Neural progenitor cell (in vitro differentiated cells): ENCODE measurements at regions not wholly inside any gene's neighbourhood (a gene's known extent, or its start where the extent isn't known, plus 50 kb on each side); places are given as distances from the start of the nearest gene placed in this dataset.

Experiments used
- DNase-seq: peaks from one replicate; pipeline ENCODE4 v3.0.0-alpha.2; 2016; ENCODE audit warnings: low spot score
- H2AFZ ChIP-seq: fragments of 200-600 bp; sonication (generic); replicated peaks from 2 replicates; pipeline ENCODE4 v1.6.1; 2016; ENCODE audit warnings: antibody characterized with exemption
- H3F3A ChIP-seq: fragments of 200-600 bp; sonication (generic); 2 replicates; pipeline ENCODE4 v1.6.1; 2016; ENCODE audit warnings: antibody characterized with exemption, low read depth
- H3K27ac ChIP-seq: fragments of 200-600 bp; sonication (generic); 2 replicates; pipeline ENCODE4 v1.5.1; 2016; ENCODE audit warnings: mild to moderate bottlenecking
- H3K27me3 ChIP-seq: fragments of 200-600 bp; sonication (generic); 2 replicates; pipeline ENCODE4 v1.6.1; 2016; ENCODE audit warnings: mild to moderate bottlenecking, moderate library complexity
- H3K36me3 ChIP-seq: fragments of 200-600 bp; sonication (generic); 2 replicates; pipeline ENCODE4 v1.5.1; 2016
- H3K4me1 ChIP-seq: fragments of 200-600 bp; sonication (generic); 2 replicates; pipeline ENCODE4 v1.6.1; 2016; ENCODE audit warnings: mixed run types
- H3K4me2 ChIP-seq: fragments of 200-600 bp; sonication (generic); 2 replicates; pipeline ENCODE4 v1.6.1; 2016
- H3K4me3 ChIP-seq: fragments of 200-600 bp; sonication (generic); 2 replicates; pipeline ENCODE4 v1.5.1; 2016
- H3K79me2 ChIP-seq: fragments of 200-600 bp; sonication (generic); 2 replicates; pipeline ENCODE4 v1.6.1; 2016; ENCODE audit warnings: low read depth
- H3K9ac ChIP-seq: fragments of 200-600 bp; sonication (generic); 2 replicates; pipeline ENCODE4 v1.6.1; 2016
- H3K9me3 ChIP-seq: fragments of 200-600 bp; sonication (generic); 2 replicates; pipeline ENCODE4 v1.5.1; 2016; ENCODE audit warnings: low read depth
- H4K20me1 ChIP-seq: fragments of 200-600 bp; sonication (generic); 2 replicates; pipeline ENCODE4 v1.6.1; 2016; ENCODE audit warnings: low read depth
- H3K27ac Mint-ChIP-seq: 3 replicates; pipeline ENCODE4 v1.8.0; 2021; ENCODE audit warnings: mixed read lengths
- H3K27me3 Mint-ChIP-seq: 2 replicates; pipeline ENCODE4 v1.8.0; 2022; ENCODE audit warnings: low read depth, mild to moderate bottlenecking, inconsistent platforms, moderate library complexity, mixed read lengths; ENCODE audit not compliant: insufficient read depth
- H3K36me3 Mint-ChIP-seq: 3 replicates; pipeline ENCODE4 v1.8.0; 2021; ENCODE audit warnings: mixed read lengths
- H3K4me1 Mint-ChIP-seq: 3 replicates; pipeline ENCODE4 v1.8.0; 2021; ENCODE audit warnings: mixed read lengths
- H3K4me3 Mint-ChIP-seq: 3 replicates; pipeline ENCODE4 v1.8.0; 2021; ENCODE audit warnings: mild to moderate bottlenecking, moderate library complexity, mixed read lengths
- H3K9me3 Mint-ChIP-seq: 3 replicates; pipeline ENCODE4 v1.8.0; 2020; ENCODE audit warnings: mixed read lengths
- EZH2 ChIP-seq: fragments of 200-600 bp; sonication (generic); IDR thresholded peaks from 2 replicates; pipeline ENCODE4 v1.6.1; 2017; ENCODE audit warnings: antibody characterized with exemption, mild to moderate bottlenecking, moderate library complexity
- EZH2phosphoT487 ChIP-seq: fragments of 200-600 bp; sonication (generic); IDR thresholded peaks from 2 replicates; pipeline ENCODE4 v1.6.1; 2017; ENCODE audit warnings: antibody characterized with exemption
- TF ChIP-seq, protein P1 (sequence below): fragments of 200-600 bp; sonication (generic); IDR thresholded peaks from 2 replicates; pipeline ENCODE4 v1.5.1; 2017; ENCODE audit warnings: antibody characterized with exemption, mild to moderate bottlenecking

DNA sequence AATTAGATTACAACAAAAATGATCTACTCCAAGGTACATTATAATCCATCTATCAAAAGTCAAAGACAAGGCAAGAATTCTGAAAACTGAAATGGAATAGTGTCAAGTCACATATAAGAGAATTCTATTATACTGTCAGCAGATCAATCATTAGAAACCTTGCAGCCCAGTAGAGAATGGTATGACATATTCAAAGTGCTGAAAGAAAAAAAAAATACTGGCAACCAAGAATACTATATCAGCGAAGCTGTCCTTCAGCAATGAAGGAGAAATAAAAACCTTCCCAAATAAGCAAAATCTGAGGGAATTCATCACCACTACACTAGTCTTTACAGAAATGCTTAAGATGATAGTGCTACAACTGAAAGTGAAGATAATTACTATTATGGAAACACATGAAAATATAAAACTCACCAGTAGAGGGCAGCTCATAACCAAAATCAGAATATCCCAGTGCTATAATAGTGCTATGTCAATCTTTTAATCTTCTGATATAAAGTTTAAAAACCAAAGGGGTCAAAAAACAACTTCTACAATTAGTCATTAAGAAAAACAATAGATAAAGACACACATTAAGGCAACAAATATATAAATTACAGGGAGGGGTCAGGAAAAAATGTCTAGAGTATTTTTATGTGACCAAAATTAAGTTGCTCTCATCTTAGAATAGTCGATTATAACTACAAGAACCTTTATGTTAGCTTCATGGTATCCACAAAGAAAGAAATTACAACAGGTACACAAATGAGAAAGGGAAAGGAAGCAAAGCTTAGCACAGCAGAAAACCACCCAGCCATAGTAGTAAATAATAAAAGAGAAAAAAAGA lies 190.7 kb upstream of the CNTN6 start:
- Mint-ChIP-seq H3K4me3 (no peak overlapping the region), H3K9me3 (peaks cover 20% of the 10 kb centered on the region), H3K4me1 (no peaks in the 10 kb centered on the region), H3K27me3 (no peaks in the 10 kb centered on the region), H3K36me3 (no peaks in the 10 kb centered on the region), H3K27ac (no peak overlapping the region)
- DNase-seq: no peak
- Histone ChIP-seq H3K36me3 (no peaks in the 10 kb centered on the region), H3K9me3 (peaks cover 4% of the 10 kb centered on the region), H3K79me2 (no peaks in the 10 kb centered on the region), H4K20me1 (no peaks in the 10 kb centered on the region), H3F3A (no peaks in the 10 kb centered on the region), H3K27me3 (no peaks in the 10 kb centered on the region), H3K4me2 (no peak overlapping the region), H2AFZ (no peak overlapping the region), H3K27ac (no peak overlapping the region), H3K4me3 (no peak overlapping the region), H3K4me1 (no peaks in the 10 kb centered on the region), H3K9ac (no peak overlapping the region)
- TF ChIP-seq EZH2 (no peak), EZH2phosphoT487 (no peak)
- TF ChIP-seq, protein P1, sequence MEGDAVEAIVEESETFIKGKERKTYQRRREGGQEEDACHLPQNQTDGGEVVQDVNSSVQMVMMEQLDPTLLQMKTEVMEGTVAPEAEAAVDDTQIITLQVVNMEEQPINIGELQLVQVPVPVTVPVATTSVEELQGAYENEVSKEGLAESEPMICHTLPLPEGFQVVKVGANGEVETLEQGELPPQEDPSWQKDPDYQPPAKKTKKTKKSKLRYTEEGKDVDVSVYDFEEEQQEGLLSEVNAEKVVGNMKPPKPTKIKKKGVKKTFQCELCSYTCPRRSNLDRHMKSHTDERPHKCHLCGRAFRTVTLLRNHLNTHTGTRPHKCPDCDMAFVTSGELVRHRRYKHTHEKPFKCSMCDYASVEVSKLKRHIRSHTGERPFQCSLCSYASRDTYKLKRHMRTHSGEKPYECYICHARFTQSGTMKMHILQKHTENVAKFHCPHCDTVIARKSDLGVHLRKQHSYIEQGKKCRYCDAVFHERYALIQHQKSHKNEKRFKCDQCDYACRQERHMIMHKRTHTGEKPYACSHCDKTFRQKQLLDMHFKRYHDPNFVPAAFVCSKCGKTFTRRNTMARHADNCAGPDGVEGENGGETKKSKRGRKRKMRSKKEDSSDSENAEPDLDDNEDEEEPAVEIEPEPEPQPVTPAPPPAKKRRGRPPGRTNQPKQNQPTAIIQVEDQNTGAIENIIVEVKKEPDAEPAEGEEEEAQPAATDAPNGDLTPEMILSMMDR: peak; percentile 64

- no peak overlapping the region for H3K4me3 ChIP-seq
- Mint-ChIP-seq H3K27ac (no peak overlapping the region), H3K4me1 (no peaks in the 10 kb centered on the region), H3K4me3 (no peak overlapping the region), H3K36me3 (no peaks in the 10 kb centered on the region), H3K27me3 (no peaks in the 10 kb centered on the region), H3K9me3 (peaks cover 20% of the 10 kb centered on the region)
- no peak overlapping the region for H2AFZ ChIP-seq
- no peaks in the 10 kb centered on the region for H3K4me1 ChIP-seq
- H3K9me3 ChIP-seq: peaks cover 4% of the 10 kb centered on the region
- no peak overlapping the region for H3K9ac ChIP-seq
- H3F3A ChIP-seq: no peaks in the 10 kb centered on the region
- H4K20me1 ChIP-seq: no peaks in the 10 kb centered on the region
- no peaks in the 10 kb centered on the region for H3K27me3 ChIP-seq
- TF ChIP-seq EZH2 (no peak), EZH2phosphoT487 (no peak)
- TF ChIP-seq, protein P1: no peak
- H3K36me3 ChIP-seq: no peaks in the 10 kb centered on the region
- no peak overlapping the region for H3K27ac ChIP-seq
- no peaks in the 10 kb centered on the region for H3K79me2 ChIP-seq
- H3K4me2 ChIP-seq: no peak overlapping the region
- DNase-seq: no peak
These were observed 187.6 kb upstream of the CNTN6 start for GRCh38 chr3:905217-905616.

- H3K36me3 ChIP-seq: no peaks in the 10 kb centered on the region
- DNase-seq: no peak
- no peaks in the 10 kb centered on the region for H4K20me1 ChIP-seq
- H3K9ac ChIP-seq: no peak overlapping the region
- H3K79me2 ChIP-seq: no peaks in the 10 kb centered on the region
- H2AFZ ChIP-seq: no peak overlapping the region
- no peaks in the 10 kb centered on the region for H3K36me3 Mint-ChIP-seq
- H3K27ac ChIP-seq: no peak overlapping the region
- H3K4me1 Mint-ChIP-seq: no peaks in the 10 kb centered on the region
- H3K27me3 ChIP-seq: no peaks in the 10 kb centered on the region
- H3K9me3 Mint-ChIP-seq: peaks cover 14% of the 10 kb centered on the region
- H3K27ac Mint-ChIP-seq: no peak overlapping the region
- TF ChIP-seq, protein P1: no peak
- TF ChIP-seq EZH2phosphoT487 (no peak), EZH2 (no peak)
- H3F3A ChIP-seq: no peaks in the 10 kb centered on the region
- H3K27me3 Mint-ChIP-seq: no peaks in the 10 kb centered on the region
- no peak overlapping the region for H3K4me3 Mint-ChIP-seq
- peaks cover 4% of the 10 kb centered on the region for H3K9me3 ChIP-seq
- H3K4me2 ChIP-seq: no peak overlapping the region
- no peaks in the 10 kb centered on the region for H3K4me1 ChIP-seq
- H3K4me3 ChIP-seq: no peak overlapping the region
These were observed 186.1 kb upstream of the CNTN6 start for GRCh38 chr3:906739-907138.
